HPDE6-E6E7 (cell line): ENCODE measurements at regions not wholly inside any gene's neighbourhood (a gene's known extent, or its start where the extent isn't known, plus 50 kb on each side); places are given as distances from the start of the nearest gene placed in this dataset.

Experiments used
- DNase-seq: peaks from one replicate; pipeline ENCODE4 v3.0.0; 2011; ENCODE audit warnings: missing footprints; ENCODE audit errors: extremely low spot score

DNA sequence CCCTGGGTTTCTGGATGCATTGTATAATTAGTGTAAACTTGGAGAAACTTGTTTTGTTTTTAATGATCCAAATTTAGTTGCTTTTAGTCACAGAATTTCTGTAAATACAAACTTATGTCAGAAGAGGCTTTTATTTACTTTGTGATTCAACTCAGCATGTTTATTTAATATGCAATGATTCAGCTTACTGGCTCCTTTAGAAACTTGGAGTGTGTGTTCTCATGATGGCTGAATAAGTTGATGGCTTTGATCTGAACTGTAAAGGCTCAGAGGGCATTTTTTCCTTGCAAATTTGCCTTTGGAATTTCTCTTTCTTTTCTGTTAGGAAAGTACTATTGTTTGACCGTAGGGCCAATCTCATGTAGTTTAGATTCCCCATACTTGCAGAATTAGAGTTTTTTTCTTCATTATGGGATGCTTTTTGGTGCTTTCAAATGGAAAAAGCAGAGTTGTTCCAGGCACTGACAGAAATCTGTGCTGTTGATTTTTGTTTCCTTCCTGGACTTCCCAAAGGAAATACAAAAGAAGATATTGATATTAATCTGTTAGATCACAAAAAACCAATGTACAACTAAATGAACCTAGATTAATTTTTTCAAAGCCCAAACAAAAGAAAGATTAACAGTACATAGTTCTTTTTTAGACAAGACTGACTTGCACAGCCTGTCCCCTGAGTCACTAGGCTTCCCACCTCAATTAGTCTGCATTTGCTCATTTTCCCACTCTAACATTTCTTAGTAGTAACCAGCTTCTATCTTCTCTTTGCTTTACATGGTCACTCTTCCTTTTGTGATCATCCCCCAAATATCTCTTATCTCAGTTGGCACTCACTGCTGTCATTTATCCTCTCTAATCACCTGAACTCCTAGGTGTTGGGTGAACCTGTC is 96.8 kb upstream of the AGR3 start:
- peak; percentile 31 for DNase-seq

DNA sequence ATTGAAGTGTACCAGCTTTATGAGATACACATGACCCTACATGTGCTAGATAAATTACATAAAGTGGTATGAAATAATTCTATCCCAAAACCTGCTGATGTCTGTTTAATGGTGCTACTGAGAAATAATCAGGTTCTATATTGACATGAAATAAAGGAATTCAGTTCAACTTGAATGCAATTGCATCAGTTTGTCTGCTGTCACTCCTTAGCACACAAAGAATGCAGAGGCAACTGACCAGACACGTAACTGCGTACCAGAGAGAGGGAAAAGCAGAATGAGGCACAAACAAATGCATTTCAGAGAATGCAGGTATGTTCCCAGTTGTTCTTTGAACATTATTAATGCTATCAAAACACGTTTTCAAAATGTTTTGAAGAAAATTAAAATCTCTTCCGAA is 98.8 kb upstream of the AGR3 start:
- DNase-seq, result no peak

DNA sequence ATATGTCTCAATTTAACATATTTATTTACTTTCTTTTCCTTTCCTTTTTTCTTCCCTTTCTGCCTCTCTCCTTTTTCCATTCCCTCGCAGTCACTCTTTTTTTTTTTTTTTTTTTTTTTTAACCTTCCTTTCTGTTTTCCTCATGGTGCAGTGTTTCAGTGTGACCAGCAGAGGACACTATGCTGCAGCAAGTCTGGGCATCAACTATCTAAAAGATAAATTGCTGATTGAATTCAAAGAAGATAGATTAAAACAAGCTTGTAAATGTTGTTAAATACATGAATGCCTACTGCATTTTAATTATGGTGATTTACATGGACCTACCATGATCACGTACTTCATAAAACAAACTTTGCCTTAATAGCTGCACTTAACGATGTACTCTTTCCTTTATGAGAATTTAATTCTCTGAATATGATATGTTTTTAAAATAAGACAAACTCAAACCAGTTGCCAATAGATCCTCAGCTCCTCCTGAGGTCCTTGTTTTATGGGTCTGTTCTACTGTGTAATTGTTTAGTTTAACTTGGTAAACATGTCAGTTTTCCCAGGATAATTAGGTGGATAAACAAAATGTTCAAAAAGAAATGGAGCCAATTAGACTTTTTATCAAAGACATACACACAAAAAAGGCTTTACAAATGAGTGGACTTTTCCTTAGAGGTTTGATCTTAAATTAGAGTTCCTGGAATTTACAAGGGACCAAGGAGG is 101.0 kb upstream of the AGR3 start:
- DNase-seq, result no peak

DNA sequence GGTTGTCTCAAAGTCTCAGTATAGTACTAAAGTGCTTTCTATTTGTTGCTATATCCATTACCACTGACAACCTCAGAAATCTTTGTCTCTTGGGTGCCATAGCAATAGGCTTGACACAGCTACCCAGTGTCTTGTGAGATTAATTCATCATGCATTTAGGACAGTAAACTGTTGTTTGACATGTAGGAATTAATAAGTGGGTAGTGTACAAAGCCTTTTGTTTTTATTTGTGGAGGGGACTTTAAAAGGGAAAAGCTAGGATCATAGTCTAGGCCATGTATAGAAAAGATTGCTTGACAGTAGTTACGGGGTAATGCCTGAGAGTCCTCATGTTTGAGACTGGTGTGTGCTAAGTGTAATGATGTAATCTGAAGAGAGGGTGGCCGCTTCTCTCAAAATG is 102.6 kb upstream of the AGR3 start:
- no peak for DNase-seq

DNA sequence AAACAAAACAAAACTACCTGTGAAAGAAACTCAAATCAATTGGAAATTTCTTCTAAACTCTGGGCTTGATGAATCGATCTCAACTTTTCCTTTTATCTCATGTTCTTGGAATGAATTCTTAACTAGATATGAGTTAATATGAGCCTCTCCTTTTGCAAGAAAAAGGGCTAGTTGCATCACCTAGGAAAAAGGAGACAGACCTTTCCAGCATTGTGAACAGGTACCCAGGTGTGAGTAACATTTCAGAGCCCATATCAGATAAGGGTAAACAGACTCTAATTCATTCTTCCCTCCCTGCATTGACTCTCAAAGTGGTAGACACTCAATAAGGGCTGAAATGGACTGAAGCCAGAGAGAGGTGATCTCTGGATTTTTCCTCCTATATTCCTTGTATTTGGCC is 103.8 kb upstream of the AGR3 start:
- no peak for DNase-seq

DNA sequence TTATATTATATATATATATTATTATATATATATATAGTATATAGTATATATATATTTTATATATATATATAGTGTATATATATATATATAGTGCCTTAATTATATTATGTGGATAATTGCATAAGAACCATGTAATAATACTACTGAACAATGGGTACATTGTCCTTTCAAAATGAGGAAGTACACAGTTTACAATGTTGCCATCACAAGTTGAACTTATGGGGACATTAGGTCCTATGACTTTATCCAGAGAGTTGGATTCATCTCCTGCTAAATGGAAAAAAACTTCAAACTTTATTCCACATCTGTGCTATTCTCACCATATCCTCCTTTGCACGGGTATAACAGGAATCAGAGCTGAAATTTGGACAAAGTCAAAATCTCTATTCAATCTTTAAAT is 105.0 kb upstream of the AGR3 start:
- no peak for DNase-seq

DNA sequence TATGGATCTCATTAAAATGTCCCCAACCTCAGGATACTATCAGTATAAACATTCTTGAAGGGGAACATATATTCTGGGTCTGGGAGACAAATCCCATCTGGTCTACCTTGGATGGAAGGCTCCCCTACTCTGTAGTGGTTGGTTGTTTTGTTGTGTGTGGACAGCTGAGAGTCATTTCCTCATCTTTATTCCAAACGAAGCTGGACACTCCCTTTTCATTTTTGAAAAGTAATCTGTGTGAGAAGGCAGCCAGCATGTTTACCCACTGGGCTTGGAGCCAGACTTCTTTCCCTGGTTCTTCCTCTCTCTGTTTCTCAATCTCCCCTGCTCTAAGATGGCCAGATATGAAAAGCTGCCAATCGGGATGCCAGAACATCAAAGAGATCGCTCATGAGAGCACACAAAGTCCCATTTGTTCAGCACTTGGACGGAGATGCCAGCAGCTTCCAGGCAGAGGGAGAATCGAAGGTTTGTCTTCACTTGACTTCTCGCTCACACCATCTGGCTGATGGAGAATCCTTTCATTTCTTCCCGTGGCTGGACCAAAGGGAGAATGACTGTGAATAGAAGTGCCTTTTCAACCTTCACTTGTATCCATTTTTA is 108.1 kb upstream of the AGR3 start:
- DNase-seq, result peak; percentile 55

DNA sequence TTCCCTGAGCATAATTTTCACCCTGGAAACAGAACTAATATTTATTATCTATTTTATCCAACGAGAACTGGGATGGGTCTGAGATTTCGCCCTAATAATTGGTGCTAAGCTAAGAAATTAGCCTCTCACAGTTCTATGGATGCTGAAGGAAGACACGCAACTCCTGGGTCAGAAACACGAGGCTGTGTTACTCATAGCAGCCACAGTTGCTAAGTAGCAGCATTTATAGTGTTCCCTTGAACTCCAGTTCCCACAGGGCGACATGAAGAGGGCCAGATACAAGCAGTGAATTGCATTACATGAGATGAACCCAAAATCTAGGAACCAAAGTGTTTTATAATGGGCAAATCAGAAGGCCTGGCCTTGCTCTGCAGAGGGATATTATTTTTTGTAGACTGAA is 109.8 kb upstream of the AGR3 start:
- no peak for DNase-seq

DNA sequence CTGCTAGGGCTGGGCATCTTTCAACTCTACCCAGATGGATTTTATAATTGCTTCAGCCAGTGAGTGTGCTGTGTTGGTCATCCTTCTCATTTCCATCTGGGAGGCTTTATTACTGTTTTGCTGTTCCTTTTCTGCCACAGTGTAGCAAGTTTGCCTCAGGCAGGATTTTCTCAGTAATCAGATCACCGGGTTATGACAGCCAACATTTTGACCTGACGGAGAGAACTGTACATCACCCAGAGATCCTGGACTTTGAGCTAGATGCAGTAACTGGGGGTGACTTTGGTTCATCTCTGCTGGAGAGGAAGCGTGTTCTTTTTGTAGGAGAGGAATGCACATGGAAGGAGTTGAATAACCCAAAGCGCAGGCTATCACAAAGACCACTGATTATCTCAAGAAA is 111.8 kb upstream of the AGR3 start:
- DNase-seq, result no peak

DNA sequence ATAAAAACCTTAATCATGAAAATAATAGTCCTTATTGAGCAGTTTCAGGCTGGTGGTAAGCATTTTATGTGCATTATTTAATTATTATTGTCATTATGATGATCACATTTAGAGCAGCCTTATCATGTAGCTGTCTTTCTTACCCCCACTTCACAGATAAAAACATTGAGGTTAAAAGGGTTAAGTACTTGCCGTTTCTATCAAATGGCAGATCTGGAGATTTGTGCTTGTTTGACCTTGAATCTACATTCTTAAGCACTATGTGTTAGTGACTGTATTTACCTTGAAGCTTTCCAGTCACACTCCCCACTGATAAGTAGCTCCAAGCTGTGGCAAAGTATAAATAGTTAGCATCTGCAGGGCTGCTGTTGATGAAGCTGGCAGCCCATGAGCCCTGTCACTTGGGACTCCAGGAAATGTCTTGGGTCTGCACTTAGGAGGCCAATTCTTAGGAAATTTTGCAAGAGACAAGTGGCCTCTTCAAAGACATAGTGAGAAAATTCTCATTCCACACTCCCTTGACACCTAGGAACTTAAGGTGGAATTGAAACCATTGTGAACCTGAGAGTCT is 116.8 kb upstream of the AGR3 start:
- DNase-seq, result no peak

DNA sequence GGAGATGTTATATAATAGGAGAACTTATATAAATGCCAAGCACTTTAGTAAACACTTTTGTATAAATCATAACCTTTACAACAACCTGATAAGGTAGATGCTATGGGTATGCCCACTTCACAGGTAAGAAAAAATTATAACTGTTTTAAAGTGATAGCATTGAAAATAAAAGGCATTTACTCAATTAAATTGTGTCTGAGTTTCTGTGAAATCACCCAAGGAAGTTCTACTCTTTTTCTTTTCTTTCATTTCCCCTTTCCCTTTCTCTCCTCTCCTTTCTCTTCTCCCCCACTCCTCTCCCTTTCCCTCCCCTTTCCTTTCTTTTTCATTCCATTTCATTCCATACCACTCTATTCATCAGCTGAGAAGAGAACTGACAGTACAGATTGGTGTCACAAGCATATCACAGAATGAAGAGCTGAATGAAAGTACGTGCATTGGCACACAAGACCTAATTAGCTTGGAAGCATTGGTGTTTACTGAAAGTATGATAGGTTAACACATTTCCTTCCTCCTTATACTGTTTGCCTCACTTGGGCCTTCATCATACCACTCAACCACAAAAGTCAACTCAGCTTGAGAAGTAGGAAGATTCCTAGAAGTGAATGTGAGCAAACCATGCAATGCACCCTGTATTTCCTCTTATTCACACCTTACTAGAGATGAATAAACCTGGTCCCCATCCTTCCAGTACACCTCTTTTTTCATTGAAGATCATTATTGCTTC is 117.9 kb upstream of the AGR3 start:
- DNase-seq, result no peak

DNA sequence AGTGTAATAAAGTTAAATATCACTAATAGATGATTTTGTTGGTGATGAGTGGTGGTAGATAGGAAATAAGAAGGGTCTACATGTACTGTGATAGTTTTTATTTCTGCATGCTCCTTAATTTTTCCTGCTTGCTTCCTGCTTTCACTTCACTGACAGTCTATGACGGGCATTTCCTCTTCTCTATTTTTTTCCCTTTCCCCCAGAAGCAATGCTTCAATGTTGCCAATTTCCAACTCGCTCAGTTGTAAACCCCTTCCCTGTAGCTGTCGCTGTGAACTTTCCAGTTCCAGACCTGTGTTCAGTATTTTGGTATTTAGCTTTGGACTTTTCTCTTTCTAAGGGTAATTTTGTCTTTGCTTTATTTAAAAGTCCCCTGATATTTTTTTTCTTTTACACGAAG is 123.5 kb upstream of the AGR3 start:
- DNase-seq, result no peak

DNA sequence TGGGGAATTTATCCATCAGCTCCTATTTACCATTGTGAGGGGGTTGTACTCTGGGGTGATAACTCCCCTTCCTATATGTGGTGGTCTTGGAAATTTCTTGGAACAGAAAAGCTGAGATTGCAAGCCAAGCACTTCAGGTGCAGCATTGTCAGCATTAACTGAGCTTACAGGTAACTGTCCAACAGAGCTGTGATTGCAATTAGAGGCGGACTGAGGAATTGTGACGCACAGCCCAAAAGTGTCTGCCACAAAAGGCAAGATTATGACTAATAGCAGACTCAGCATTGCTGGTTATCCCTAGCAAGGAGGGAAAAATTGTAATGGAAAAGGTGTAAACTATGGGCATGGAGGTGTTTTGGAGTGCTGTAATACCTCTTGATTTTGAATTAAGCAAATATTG is 126.1 kb upstream of the AGR3 start:
- peak; percentile 63 for DNase-seq

DNA sequence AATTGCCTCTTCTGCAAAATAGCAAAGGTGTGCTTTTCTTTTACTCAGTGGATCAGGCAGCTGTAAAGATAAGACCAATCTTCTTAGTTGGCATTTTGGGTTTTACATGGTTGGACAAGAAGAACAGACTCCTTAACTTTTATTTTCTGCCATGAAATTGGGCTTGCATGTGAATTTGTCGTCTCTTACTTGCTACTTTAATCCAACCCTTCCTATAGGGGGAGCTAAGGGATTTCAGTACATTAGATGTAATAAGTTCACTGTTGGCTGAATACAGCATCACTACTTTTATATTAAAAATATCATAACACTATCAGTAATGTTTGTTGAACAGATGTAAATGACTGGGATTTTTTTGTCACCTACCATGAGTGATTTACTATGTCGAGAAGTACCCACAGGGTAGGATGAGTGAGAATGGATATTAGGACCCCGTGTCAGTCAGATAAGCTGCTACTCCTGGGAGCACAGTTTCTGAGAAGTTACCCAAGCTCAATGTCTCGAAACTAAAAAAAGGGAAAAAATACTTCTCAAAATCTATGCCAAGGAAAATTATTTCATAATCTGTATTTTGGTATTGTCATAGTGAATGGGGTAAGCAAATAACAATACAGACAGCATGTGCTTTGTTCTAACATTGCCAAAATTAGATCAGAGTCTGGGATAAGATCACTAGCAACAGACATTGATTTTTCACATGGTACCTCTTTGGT is 127.4 kb upstream of the AGR3 start:
- no peak for DNase-seq

DNA sequence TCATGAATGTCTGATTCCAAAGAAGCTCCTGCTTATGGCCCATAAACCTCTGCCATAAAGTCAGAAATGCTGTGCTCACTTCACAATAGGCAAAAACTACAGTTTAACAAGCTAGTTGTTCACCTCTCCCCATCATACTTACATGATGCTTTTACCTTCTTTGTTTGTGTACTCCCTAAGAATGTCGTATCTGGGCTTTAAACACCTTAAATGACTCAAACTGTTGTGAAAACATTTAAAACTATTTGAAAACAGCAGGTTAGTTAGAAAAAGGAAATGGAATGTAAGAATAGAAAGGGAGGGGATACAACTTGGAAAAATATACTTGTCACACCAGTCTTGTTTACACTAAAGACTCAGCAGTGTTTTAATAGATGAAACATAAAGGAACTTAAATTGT is 128.2 kb upstream of the AGR3 start:
- DNase-seq, result no peak

DNA sequence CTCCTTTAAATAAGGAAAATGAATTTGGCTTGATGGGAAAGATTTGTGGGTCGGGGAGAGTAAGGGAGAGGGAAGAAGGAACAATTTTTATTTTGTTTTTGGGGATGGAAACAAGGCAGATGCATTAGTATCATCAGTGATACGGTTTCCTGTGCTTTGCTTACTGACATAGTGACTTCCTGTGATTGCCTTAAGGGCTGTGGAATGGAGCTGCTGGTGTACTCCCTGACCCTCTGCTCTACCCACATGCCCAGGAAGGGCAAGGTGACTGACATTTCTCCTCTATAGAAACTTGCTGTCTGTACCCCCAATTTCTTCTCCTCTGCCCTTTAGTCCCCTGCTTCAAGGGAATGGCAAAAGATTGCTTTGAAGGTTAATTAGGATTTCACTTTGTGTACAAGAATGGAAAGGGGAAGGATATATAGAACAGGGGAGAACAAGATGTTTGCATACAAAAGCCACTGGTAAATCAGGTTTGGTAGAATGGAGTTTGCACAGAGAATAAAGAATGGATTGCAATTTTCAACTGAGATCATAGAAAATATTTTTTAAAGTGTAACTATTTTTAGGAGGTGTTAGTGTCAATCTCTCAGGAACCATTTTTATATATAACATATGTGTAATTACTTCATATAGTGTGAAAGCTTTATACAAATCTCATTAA is 129.0 kb upstream of the AGR3 start:
- DNase-seq, result no peak

DNA sequence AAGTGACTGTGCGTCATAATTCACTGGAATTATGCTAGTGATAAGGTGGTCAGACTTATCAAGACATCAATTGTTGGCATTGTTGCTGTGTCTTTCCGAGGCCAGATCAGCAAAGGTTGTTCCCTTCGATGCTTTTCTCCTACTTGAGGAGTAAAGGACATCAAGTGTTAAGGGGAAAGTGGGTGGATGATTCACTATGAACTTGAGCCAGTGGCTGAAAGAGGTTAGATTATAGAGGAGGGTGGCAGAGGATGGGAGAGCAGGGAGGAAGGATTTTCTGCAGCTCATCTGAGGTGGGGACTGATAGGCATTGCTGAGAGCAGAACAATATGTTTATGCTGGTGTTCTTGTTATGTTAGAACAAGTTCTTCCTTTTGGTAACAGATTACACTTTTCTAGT is 131.4 kb upstream of the AGR3 start:
- no peak for DNase-seq

DNA sequence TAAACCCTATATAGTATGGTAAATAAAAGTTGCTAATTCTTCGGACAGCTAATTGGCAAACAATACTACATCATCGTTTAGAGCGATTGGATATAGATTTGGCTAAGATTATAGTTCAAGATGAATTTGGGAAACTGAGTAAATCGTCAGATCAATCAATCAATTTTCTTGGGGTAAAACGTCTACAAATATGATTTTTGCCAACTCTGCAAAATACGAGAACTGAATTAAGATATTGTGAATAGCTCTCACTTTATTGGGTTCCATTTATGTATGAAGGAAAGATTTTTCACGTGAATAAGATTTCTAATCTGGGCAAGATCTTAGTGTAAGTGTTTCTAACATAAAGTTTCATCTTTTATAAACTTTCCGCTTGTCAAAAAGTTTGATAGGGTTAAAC is 132.9 kb upstream of the AGR3 start:
- DNase-seq, result no peak

DNA sequence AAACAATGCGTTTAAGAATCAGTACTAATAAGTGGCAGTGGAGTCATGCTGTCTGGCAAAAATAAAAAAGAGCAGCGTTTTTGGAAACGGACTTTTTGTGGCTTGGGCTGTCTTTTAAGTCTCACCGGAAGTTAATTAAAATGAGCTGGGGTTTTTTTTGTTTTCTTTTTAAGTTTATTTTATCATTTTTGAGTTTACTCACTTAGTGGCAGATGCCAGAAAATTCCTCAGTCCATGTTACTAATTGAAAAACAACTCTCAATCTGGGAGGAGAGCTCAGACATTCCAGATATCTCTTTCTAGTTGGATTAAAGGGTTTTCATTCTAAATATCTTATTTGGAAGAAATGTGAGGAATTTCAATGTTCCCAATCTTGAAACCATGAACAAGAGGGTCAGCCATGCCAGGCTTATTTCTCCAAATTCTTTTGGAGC is 133.8 kb upstream of the AGR3 start:
- DNase-seq, result no peak

DNA sequence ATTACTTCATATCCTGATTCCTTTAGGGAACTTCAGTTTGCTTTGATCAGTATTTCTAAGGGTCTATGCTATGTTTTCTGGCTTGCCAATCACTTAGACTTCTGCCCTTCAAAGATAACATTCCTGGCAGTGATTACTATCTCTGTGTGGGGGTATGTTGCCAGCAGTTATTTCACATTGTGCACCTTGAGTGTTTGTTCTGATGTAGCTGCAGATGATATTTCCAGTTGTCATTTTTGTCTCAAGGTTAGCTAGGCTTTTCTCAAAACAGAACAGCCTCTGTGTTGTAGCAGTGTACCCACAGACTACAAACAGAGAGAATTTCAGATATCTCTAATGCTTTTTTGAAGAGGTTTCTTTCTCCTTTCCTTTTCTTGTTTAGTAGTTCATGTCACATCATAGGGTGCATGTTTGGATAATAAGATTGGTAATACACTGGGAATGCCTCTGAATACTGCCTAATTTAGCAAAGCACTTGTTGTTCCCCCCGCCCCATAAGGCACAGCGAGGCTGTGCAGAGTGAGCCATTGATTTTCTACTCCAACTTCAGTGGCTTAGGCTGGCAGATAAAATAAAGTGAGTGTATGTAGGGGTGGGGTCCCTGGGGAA is 134.7 kb upstream of the AGR3 start:
- DNase-seq, result no peak
